Liver (tissue), 8 donors: ENCODE measurements at regions not wholly inside any gene's neighbourhood (a gene's known extent, or its start where the extent isn't known, plus 50 kb on each side); places are given as distances from the start of the nearest gene placed in this dataset.

Experiments
- DNase-seq: peaks from one replicate; pipeline ENCODE4 v3.0.0-alpha.2; 2017; ENCODE audit warnings: low spot score
- H3K27ac ChIP-seq, 2 donors: one replicate each; pipeline ENCODE4 v1.7.0; 2013; ENCODE audit warnings: inconsistent platforms in 2 of 2, low read length in 2 of 2, control low read depth in 1 of 2, low read depth in 1 of 2, mild to moderate bottlenecking in 1 of 2
- H3K27me3 ChIP-seq, 4 donors: one replicate each; pipeline versions ENCODE4 v1.6.1 to v1.7.0; 2013; ENCODE audit warnings: low read length in 3 of 4, inconsistent platforms in 1 of 4, mild to moderate bottlenecking in 1 of 4, moderate library complexity in 1 of 4; ENCODE audit not compliant: control insufficient read depth in 4 of 4, insufficient read depth in 4 of 4
- H3K36me3 ChIP-seq, 4 donors: one replicate each; pipeline versions ENCODE4 v1.6.1 to v1.7.0; 2013; ENCODE audit warnings: low read length in 3 of 4, mild to moderate bottlenecking in 3 of 4, low read depth in 1 of 4, moderate library complexity in 1 of 4; ENCODE audit not compliant: control insufficient read depth in 4 of 4, insufficient read depth in 3 of 4
- H3K4me1 ChIP-seq, 4 donors: one replicate each; pipeline versions ENCODE4 v1.6.1 to v1.7.0; 2013; ENCODE audit warnings: low read length in 3 of 4, mild to moderate bottlenecking in 3 of 4, moderate library complexity in 1 of 4; ENCODE audit not compliant: control insufficient read depth in 4 of 4, insufficient read depth in 4 of 4
- H3K4me3 ChIP-seq, 3 donors: one replicate each; pipeline versions ENCODE4 v1.6.1 to v1.7.0; 2013; ENCODE audit warnings: low read length in 3 of 3, control low read depth in 1 of 3, low read depth in 1 of 3, mild to moderate bottlenecking in 1 of 3
- H3K9ac ChIP-seq, 2 donors: one replicate each; pipeline ENCODE4 v1.7.0; 2013; ENCODE audit warnings: low read length in 2 of 2, mild to moderate bottlenecking in 2 of 2, moderate library complexity in 2 of 2, control low read depth in 1 of 2, low read depth in 1 of 2
- H3K9me3 ChIP-seq, 4 donors: one replicate each; pipeline versions ENCODE4 v1.6.1 to v1.7.0; 2013; ENCODE audit warnings: low read length in 3 of 4; ENCODE audit not compliant: control insufficient read depth in 4 of 4
- FOXA1 ChIP-seq: IDR thresholded peaks from 2 replicates; pipeline ENCODE4 v1.6.1; 2016; ENCODE audit warnings: antibody characterized with exemption
- FOXA2 ChIP-seq: IDR thresholded peaks from 2 replicates; pipeline ENCODE4 v1.6.1; 2016; ENCODE audit warnings: antibody characterized with exemption
- GABPA ChIP-seq, 2 donors: IDR thresholded peaks in 1 of 2; conservative IDR thresholded peaks in 1 of 2; 2 replicates each; pipeline ENCODE4 v1.6.1; 2016; ENCODE audit warnings: antibody characterized with exemption in 2 of 2, mild to moderate bottlenecking in 1 of 2, moderate library complexity in 1 of 2
- HNF4G ChIP-seq: IDR thresholded peaks from 2 replicates; pipeline ENCODE4 v1.6.1; 2016; ENCODE audit warnings: antibody characterized with exemption
- JUND ChIP-seq, 2 donors: IDR thresholded peaks; 2 replicates each; pipeline ENCODE4 v1.6.1; 2016; ENCODE audit warnings: antibody characterized with exemption in 2 of 2
- NR2F2 ChIP-seq: IDR thresholded peaks from 2 replicates; pipeline ENCODE4 v1.6.1; 2016; ENCODE audit warnings: antibody characterized with exemption
- RAD21 ChIP-seq, 2 donors: IDR thresholded peaks; 2 replicates each; pipeline ENCODE4 v1.6.1; 2016; ENCODE audit warnings: antibody characterized with exemption in 2 of 2, mild to moderate bottlenecking in 2 of 2
- RXRA ChIP-seq, 2 donors: IDR thresholded peaks; 2 replicates each; pipeline ENCODE4 v1.6.1; 2017 to 2018; ENCODE audit warnings: antibody characterized with exemption in 2 of 2, mild to moderate bottlenecking in 1 of 2
- SP1 ChIP-seq: IDR thresholded peaks from 2 replicates; pipeline ENCODE4 v1.6.1; 2018; ENCODE audit warnings: antibody characterized with exemption, mild to moderate bottlenecking
- TAF1 ChIP-seq: conservative IDR thresholded peaks from 2 replicates; pipeline ENCODE4 v1.6.1; 2016; ENCODE audit warnings: antibody characterized with exemption, mild to moderate bottlenecking
- YY1 ChIP-seq: IDR thresholded peaks from 2 replicates; pipeline ENCODE4 v1.6.1; 2016; ENCODE audit warnings: antibody characterized with exemption, mild to moderate bottlenecking
- WGBS: extraction: QIAGEN DNeasy Blood & Tissue Kit; methylation state at CpG from one replicate; pipeline ENCODE4 v1.1.7; 2013; 5-methylcytosine and 5-hydroxymethylcytosine counted together
- TF ChIP-seq, protein P1 (sequence below): fragments of 150-350 bp; IDR thresholded peaks from 2 replicates; pipeline ENCODE4 v1.5.1; 2017; ENCODE audit warnings: improper control_type of control experiment, low read depth, low read length; ENCODE audit not compliant: missing input control
- TF ChIP-seq, protein P2 (sequence below): IDR thresholded peaks from 2 replicates; pipeline ENCODE4 v1.6.1; 2016; ENCODE audit warnings: antibody characterized with exemption, mild to moderate bottlenecking
- TF ChIP-seq, protein P3 (sequence below): IDR thresholded peaks from 2 replicates; pipeline ENCODE4 v1.6.1; 2016; ENCODE audit warnings: antibody characterized with exemption
- TF ChIP-seq, protein P4 (sequence below): IDR thresholded peaks from 2 replicates; pipeline ENCODE4 v1.6.1; 2016; ENCODE audit warnings: antibody characterized with exemption
- TF ChIP-seq, protein P5 (sequence below): IDR thresholded peaks from 2 replicates; pipeline ENCODE4 v1.6.1; 2016; ENCODE audit warnings: antibody characterized with exemption
- donor health status: healthy.
- donor health status: healthy.
- donor health status: healthy.
- donor health status: healthy.
- donor health status: healthy.

DNA sequence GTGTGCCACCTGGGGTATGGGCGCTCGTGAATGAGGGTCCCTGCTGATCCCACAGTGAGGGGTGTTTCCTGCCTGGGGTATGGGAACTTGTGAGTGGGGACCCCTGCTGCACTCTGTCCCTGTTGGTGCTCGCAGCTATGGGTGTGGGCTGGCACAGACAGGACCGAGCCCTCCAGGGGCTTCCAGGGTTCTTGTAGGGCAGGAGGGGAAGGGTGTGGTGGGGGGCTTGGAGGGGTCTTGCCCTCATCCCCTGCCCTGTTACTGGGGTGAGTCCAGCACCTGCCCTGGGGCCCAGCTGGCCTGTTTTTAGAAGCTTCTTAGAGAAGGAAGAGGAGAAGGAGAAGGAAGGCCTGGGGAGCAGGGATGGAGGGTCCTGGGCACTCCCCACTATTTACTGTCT is 377.0 kb upstream of the NUPR2 start:
- H3K9ac ChIP-seq, result no peak overlapping the region
- H3K36me3 ChIP-seq, result no peaks in the 10 kb centered on the region
- 81% methylated on average over 4 of the region's 4 CpGs for WGBS
- no peaks in the 10 kb centered on the region for H3K27me3 ChIP-seq
- H3K27ac ChIP-seq, result no peak overlapping the region
- no peak for DNase-seq
- peak overlapping the region in 1 of 3 donors; percentile 5 for H3K4me3 ChIP-seq
- no peaks in the 10 kb centered on the region for H3K4me1 ChIP-seq
- peaks cover 18 to 54% (median 25%) of the 10 kb centered on the region in 4 donors for H3K9me3 ChIP-seq
- TF ChIP-seq RXRA (IDR thresholded peaks at IDR 0.05), result no peak
- TF ChIP-seq SP1, result no peak
- TF ChIP-seq, protein P1, sequence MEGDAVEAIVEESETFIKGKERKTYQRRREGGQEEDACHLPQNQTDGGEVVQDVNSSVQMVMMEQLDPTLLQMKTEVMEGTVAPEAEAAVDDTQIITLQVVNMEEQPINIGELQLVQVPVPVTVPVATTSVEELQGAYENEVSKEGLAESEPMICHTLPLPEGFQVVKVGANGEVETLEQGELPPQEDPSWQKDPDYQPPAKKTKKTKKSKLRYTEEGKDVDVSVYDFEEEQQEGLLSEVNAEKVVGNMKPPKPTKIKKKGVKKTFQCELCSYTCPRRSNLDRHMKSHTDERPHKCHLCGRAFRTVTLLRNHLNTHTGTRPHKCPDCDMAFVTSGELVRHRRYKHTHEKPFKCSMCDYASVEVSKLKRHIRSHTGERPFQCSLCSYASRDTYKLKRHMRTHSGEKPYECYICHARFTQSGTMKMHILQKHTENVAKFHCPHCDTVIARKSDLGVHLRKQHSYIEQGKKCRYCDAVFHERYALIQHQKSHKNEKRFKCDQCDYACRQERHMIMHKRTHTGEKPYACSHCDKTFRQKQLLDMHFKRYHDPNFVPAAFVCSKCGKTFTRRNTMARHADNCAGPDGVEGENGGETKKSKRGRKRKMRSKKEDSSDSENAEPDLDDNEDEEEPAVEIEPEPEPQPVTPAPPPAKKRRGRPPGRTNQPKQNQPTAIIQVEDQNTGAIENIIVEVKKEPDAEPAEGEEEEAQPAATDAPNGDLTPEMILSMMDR, result no peak
- TF ChIP-seq, protein P2, sequence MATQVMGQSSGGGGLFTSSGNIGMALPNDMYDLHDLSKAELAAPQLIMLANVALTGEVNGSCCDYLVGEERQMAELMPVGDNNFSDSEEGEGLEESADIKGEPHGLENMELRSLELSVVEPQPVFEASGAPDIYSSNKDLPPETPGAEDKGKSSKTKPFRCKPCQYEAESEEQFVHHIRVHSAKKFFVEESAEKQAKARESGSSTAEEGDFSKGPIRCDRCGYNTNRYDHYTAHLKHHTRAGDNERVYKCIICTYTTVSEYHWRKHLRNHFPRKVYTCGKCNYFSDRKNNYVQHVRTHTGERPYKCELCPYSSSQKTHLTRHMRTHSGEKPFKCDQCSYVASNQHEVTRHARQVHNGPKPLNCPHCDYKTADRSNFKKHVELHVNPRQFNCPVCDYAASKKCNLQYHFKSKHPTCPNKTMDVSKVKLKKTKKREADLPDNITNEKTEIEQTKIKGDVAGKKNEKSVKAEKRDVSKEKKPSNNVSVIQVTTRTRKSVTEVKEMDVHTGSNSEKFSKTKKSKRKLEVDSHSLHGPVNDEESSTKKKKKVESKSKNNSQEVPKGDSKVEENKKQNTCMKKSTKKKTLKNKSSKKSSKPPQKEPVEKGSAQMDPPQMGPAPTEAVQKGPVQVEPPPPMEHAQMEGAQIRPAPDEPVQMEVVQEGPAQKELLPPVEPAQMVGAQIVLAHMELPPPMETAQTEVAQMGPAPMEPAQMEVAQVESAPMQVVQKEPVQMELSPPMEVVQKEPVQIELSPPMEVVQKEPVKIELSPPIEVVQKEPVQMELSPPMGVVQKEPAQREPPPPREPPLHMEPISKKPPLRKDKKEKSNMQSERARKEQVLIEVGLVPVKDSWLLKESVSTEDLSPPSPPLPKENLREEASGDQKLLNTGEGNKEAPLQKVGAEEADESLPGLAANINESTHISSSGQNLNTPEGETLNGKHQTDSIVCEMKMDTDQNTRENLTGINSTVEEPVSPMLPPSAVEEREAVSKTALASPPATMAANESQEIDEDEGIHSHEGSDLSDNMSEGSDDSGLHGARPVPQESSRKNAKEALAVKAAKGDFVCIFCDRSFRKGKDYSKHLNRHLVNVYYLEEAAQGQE, result no peak
- TF ChIP-seq, protein P3, sequence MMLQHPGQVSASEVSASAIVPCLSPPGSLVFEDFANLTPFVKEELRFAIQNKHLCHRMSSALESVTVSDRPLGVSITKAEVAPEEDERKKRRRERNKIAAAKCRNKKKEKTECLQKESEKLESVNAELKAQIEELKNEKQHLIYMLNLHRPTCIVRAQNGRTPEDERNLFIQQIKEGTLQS, result no peak
- TF ChIP-seq TAF1, result no peak
- no peak for TF ChIP-seq RAD21 (IDR thresholded peaks at IDR 0.05)
- TF ChIP-seq NR2F2, result no peak
- TF ChIP-seq, protein P4, sequence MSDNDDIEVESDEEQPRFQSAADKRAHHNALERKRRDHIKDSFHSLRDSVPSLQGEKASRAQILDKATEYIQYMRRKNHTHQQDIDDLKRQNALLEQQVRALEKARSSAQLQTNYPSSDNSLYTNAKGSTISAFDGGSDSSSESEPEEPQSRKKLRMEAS, result no peak
- TF ChIP-seq HNF4G, result no peak
- no peak for TF ChIP-seq YY1
- TF ChIP-seq FOXA2, result no peak
- TF ChIP-seq, protein P5, sequence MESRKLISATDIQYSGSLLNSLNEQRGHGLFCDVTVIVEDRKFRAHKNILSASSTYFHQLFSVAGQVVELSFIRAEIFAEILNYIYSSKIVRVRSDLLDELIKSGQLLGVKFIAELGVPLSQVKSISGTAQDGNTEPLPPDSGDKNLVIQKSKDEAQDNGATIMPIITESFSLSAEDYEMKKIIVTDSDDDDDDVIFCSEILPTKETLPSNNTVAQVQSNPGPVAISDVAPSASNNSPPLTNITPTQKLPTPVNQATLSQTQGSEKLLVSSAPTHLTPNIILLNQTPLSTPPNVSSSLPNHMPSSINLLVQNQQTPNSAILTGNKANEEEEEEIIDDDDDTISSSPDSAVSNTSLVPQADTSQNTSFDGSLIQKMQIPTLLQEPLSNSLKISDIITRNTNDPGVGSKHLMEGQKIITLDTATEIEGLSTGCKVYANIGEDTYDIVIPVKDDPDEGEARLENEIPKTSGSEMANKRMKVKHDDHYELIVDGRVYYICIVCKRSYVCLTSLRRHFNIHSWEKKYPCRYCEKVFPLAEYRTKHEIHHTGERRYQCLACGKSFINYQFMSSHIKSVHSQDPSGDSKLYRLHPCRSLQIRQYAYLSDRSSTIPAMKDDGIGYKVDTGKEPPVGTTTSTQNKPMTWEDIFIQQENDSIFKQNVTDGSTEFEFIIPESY, result no peak
- TF ChIP-seq GABPA (IDR thresholded peaks at IDR 0.05 in 1 of 2, conservative IDR thresholded peaks at IDR 0.05 in 1 of 2), result no peak
- no peak for TF ChIP-seq JUND (IDR thresholded peaks at IDR 0.05)
- TF ChIP-seq FOXA1, result no peak
